T-helper 17 cell (primary cell): ENCODE measurements at regions not wholly inside any gene's neighbourhood (a gene's known extent, or its start where the extent isn't known, plus 50 kb on each side); places are given as distances from the start of the nearest gene placed in this dataset.
A peak's percentile ranks its signal among the peaks of the same experiment; 100 is the strongest.

Source experiments
- ATAC-seq: fragments of 150-1000 bp; cut with Tn5 transposase; 2 replicates; pipeline ENCODE4 v1.10.0; 2021; ENCODE audit warnings: mild to moderate bottlenecking, moderate library complexity
- DNase-seq, 3 donors: peaks; one replicate each; pipeline versions ENCODE4 v3.0.0 to v3.0.0-alpha.2; 2020 to 2021
- H3K9me3 ChIP-seq: one replicate; pipeline ENCODE4 v1.7.0; 2013; ENCODE audit warnings: low read length, mild to moderate bottlenecking; ENCODE audit not compliant: control insufficient read depth, poor library complexity, severe bottlenecking
- H3K27ac Mint-ChIP-seq: one replicate; pipeline ENCODE4 v1.8.0; 2022; ENCODE audit warnings: mild to moderate bottlenecking, moderate library complexity, mixed read lengths
- H3K27me3 Mint-ChIP-seq: one replicate; pipeline ENCODE4 v1.8.0; 2022; ENCODE audit warnings: mixed read lengths
- H3K36me3 Mint-ChIP-seq: one replicate; pipeline ENCODE4 v1.8.0; 2022; ENCODE audit warnings: low read depth, mixed read lengths
- H3K4me1 Mint-ChIP-seq: one replicate; pipeline ENCODE4 v1.8.0; 2022; ENCODE audit warnings: mild to moderate bottlenecking, mixed read lengths
- H3K4me3 Mint-ChIP-seq: one replicate; pipeline ENCODE4 v1.8.0; 2022; ENCODE audit warnings: mild to moderate bottlenecking, moderate library complexity, mixed read lengths

- ATAC-seq (no peak), DNase-seq (no peak)
- no peaks in the 10 kb centered on the region for H3K9me3 ChIP-seq
- Mint-ChIP-seq H3K4me3 (no peak overlapping the region), H3K27me3 (peaks cover 23% of the 10 kb centered on the region), H3K36me3 (no peaks in the 10 kb centered on the region), H3K4me1 (peaks cover 7% of the 10 kb centered on the region), H3K27ac (no peak overlapping the region)
Observed at GRCh38 chr16:56140645-56141044, 50.6 kb upstream of the GNAO1 start.

DNA sequence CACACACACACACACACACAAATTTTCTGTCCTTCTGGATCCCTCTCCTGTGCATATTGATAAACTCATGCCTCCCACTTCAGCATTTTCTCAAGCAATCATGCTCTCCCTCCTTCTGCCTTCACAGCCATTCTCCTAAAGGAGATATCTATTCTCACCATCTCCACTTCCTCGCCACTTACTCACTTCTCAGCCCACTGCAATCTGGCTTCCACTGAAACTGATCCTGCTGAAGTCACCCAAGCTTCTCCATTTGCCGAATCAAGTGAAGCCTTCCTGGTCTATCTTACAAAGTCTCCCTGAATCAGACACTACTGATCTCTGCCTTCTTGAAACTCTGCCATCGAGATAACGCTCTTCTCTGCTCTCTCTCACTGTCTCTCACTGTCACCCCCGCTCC is 54.0 kb upstream of the GNAO1 start:
- DNase-seq (no peak), ATAC-seq (no peak)
- no peaks in the 10 kb centered on the region for H3K9me3 ChIP-seq
- no peak overlapping the region for H3K27ac Mint-ChIP-seq
- H3K36me3 Mint-ChIP-seq, result no peaks in the 10 kb centered on the region
- H3K4me3 Mint-ChIP-seq, result peak overlapping the region; percentile 61
- H3K27me3 Mint-ChIP-seq, result peaks cover 9% of the 10 kb centered on the region
- H3K4me1 Mint-ChIP-seq, result peaks cover 7% of the 10 kb centered on the region

GRCh38 chr16:56136256-56136655 is 55.0 kb upstream of the GNAO1 start:
- no peaks in the 10 kb centered on the region for H3K9me3 ChIP-seq
- ATAC-seq (no peak), DNase-seq (no peak)
- H3K4me3 Mint-ChIP-seq, result no peak overlapping the region
- no peaks in the 10 kb centered on the region for H3K36me3 Mint-ChIP-seq
- peaks cover 17% of the 10 kb centered on the region for H3K27me3 Mint-ChIP-seq
- H3K4me1 Mint-ChIP-seq, result peaks cover 7% of the 10 kb centered on the region
- no peak overlapping the region for H3K27ac Mint-ChIP-seq

- DNase-seq (no peak), ATAC-seq (no peak)
- Mint-ChIP-seq H3K27ac (no peak overlapping the region), H3K27me3 (peaks cover 32% of the 10 kb centered on the region), H3K36me3 (no peaks in the 10 kb centered on the region), H3K4me1 (peaks cover 7% of the 10 kb centered on the region), H3K4me3 (no peak overlapping the region)
- no peaks in the 10 kb centered on the region for H3K9me3 ChIP-seq
Observed at GRCh38 chr16:56134790-56135189, 56.5 kb upstream of the GNAO1 start.

DNA sequence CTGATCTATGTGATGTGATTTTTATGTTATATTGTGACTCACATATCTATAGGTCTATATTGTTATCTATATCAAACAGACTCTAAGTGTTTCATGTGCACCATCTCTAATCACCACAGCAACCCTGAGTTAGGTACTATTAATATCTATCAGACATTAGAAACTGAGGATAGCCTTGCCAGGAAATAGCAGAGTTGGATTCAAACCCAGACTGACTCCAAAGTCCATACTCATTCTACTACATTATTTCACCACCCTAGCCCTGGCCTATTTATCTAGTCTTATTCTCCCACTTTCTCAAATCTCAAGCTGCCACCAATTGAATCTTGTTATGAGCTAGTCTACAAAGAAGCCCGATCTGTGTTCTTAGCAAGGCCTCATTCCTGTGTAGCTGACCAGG is 65.4 kb upstream of the GNAO1 start:
- ATAC-seq, result no peak
- no peaks in the 10 kb centered on the region for H3K9me3 ChIP-seq
- no peak for DNase-seq
- no peak overlapping the region for H3K27ac Mint-ChIP-seq
- peaks cover 3% of the 10 kb centered on the region for H3K4me1 Mint-ChIP-seq
- H3K36me3 Mint-ChIP-seq, result peaks cover 3% of the 10 kb centered on the region
- H3K4me3 Mint-ChIP-seq, result no peak overlapping the region
- H3K27me3 Mint-ChIP-seq, result peaks cover 57% of the 10 kb centered on the region

DNA sequence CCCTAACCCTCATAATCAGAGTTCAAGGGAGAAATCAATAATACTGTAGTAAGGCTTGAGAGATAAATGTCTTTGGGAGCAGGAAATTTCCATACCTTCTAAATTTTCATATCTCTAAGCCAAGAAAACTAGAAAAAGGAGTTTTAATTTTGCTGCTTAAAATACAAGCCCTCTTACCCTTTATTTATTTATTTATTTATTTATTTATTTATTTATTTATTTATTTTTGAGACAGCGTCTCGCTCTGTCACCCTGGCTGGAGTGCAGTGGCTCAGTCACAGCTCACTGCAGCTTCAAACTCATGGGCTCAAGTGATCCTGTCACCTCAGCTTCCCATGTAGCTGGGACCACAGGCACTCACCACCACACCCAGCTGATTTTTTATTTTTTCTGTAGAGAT is 69.0 kb upstream of the GNAO1 start:
- DNase-seq (no peak), ATAC-seq (no peak)
- Mint-ChIP-seq H3K27me3 (peaks cover 26% of the 10 kb centered on the region), H3K4me1 (peaks cover 6% of the 10 kb centered on the region), H3K4me3 (no peak overlapping the region), H3K27ac (no peak overlapping the region), H3K36me3 (peaks cover 3% of the 10 kb centered on the region)
- H3K9me3 ChIP-seq, result no peaks in the 10 kb centered on the region

GRCh38 chr16:56121156-56121500 is 70.2 kb upstream of the GNAO1 start:
- Mint-ChIP-seq H3K4me3 (no peak overlapping the region), H3K27me3 (peaks cover 17% of the 10 kb centered on the region), H3K4me1 (peaks cover 5% of the 10 kb centered on the region), H3K36me3 (peaks cover 3% of the 10 kb centered on the region), H3K27ac (no peak overlapping the region)
- DNase-seq (no peak), ATAC-seq (no peak)
- H3K9me3 ChIP-seq, result no peaks in the 10 kb centered on the region

DNA sequence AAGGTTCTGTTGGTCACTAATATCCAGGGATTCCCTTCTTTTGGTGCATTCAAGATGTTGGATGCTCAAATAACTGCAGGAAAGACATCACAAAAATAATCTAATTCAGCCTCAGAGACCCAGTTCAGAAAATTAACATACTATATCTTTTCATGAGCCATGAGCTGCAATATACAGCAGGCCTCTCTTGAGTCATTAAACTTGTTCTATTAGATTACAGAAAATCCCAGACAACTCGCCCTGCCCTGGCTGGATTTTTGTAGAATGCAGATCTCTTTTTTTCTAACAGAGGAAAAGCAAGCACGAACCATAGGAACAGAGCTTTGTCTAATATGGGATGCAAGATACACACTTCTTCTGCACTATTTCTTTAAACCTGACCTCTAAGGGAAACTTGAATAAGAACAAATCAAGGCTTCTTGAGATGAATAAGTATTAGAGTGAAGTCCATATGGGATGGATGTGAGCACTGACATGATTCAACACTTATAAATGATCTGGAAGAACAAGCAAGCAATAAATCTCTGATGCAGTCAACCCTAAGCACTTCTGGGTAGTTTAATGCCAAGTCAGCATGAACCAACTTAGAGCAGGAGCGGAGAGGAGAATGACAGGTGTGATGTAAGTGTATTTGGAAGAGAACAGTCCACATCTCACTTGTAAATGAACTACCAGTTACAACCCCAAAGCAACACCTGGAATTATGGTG is 70.7 kb upstream of the GNAO1 start:
- Mint-ChIP-seq H3K27ac (no peak overlapping the region), H3K36me3 (peaks cover 3% of the 10 kb centered on the region), H3K27me3 (peaks cover 12% of the 10 kb centered on the region), H3K4me3 (no peak overlapping the region), H3K4me1 (peaks cover 4% of the 10 kb centered on the region)
- ATAC-seq (no peak), DNase-seq (no peak)
- H3K9me3 ChIP-seq, result no peaks in the 10 kb centered on the region

GRCh38 chr16:56119133-56119532 is 72.2 kb upstream of the GNAO1 start:
- H3K27me3 Mint-ChIP-seq, result no peaks in the 10 kb centered on the region
- H3K4me1 Mint-ChIP-seq, result peaks cover 5% of the 10 kb centered on the region
- no peak overlapping the region for H3K4me3 Mint-ChIP-seq
- no peak for ATAC-seq
- DNase-seq, result no peak
- no peaks in the 10 kb centered on the region for H3K9me3 ChIP-seq
- no peak overlapping the region for H3K27ac Mint-ChIP-seq
- H3K36me3 Mint-ChIP-seq, result no peaks in the 10 kb centered on the region

DNA sequence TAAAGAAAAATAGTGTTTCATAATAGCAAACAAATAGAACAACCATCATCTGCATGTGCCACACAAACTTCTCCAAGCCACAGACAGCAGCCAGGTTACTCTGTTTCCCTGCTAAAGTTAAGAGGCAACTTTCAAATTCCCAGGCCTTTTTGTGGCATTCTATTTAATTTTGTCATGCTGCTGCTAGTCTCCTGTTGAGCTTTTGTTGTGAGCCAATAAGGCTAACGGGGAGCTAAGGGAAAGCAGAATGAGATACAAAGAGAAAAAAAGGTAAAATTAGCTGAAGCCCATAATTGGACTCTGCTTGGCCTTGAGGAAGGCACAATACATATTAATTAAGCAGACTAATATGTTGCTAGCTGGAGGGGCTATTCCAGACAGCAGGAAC is 74.7 kb upstream of the GNAO1 start:
- Mint-ChIP-seq H3K4me1 (peaks cover 5% of the 10 kb centered on the region), H3K27ac (no peak overlapping the region), H3K4me3 (no peak overlapping the region), H3K36me3 (no peaks in the 10 kb centered on the region), H3K27me3 (peaks cover 16% of the 10 kb centered on the region)
- ATAC-seq (no peak), DNase-seq (no peak)
- no peaks in the 10 kb centered on the region for H3K9me3 ChIP-seq

DNA sequence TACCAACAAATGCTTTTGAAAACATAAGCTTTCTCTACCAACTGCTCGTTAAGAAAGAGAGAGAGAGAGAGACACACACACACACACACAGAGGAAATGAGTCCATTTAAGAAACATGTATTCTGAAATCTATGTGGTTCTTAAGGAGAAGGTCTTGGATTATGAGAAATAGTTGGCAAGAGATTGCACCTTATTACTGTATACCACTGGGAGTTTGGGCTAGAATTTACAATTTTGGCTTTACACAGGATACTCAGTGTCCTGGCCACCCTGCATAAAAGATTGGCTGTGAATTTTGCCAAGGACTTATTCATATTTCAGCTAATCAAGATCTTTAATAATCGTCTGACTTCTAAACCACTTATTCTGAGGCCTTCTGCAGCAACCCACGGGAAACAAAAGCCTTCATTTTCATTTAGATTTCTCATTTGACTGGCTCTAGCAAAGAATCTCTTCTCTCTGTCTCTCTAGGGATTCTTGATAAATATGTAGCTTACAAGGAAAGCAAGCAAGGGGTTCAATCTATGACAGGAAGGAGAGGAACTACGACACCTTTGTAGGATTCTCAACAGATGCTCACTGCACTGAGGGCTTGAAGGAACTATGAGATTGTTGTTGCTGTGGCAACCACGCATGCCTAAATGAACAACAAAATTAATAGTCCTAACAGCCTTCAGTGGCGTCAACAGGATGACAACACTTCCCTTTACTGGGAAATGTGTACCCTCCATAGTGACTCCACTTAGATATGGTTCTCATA is 75.3 kb upstream of the GNAO1 start:
- Mint-ChIP-seq H3K27me3 (peaks cover 16% of the 10 kb centered on the region), H3K36me3 (no peaks in the 10 kb centered on the region), H3K4me1 (peaks cover 5% of the 10 kb centered on the region), H3K4me3 (no peak overlapping the region), H3K27ac (no peak overlapping the region)
- ATAC-seq (no peak), DNase-seq (no peak)
- no peaks in the 10 kb centered on the region for H3K9me3 ChIP-seq

- H3K9me3 ChIP-seq, result no peaks in the 10 kb centered on the region
- Mint-ChIP-seq H3K27ac (no peak overlapping the region), H3K36me3 (no peaks in the 10 kb centered on the region), H3K4me3 (no peak overlapping the region), H3K27me3 (peaks cover 16% of the 10 kb centered on the region), H3K4me1 (peaks cover 2% of the 10 kb centered on the region)
- DNase-seq (no peak), ATAC-seq (no peak)
Observed at GRCh38 chr16:56113223-56113622, 78.1 kb upstream of the GNAO1 start.

GRCh38 chr16:56111100-56111499 is 80.2 kb upstream of the GNAO1 start:
- DNase-seq (no peak), ATAC-seq (no peak)
- Mint-ChIP-seq H3K27me3 (peaks cover 16% of the 10 kb centered on the region), H3K4me3 (no peak overlapping the region), H3K4me1 (peaks cover 2% of the 10 kb centered on the region), H3K27ac (no peak overlapping the region), H3K36me3 (no peaks in the 10 kb centered on the region)
- no peaks in the 10 kb centered on the region for H3K9me3 ChIP-seq

DNA sequence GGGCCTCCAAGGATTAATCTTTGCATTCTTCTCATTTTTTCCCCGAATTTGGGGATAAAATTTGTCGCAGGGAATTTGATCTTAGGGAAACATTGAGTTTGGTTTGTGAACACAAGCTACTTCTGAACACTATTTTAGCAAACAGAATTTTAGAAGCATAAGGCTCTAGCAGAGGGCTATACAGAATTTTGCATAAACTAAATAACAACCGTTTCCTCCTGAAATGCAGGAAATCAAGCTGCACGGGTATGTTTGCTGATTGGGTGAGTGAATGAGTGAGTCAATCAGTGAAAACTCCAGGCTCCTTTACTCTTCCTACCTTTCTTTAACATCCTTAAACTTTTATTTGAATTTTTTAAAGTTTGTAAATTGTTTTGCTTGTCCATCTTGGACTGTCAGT is 81.3 kb upstream of the GNAO1 start:
- H3K4me3 Mint-ChIP-seq, result no peak overlapping the region
- H3K9me3 ChIP-seq, result no peaks in the 10 kb centered on the region
- H3K27me3 Mint-ChIP-seq, result peaks cover 16% of the 10 kb centered on the region
- H3K4me1 Mint-ChIP-seq, result no peaks in the 10 kb centered on the region
- H3K36me3 Mint-ChIP-seq, result no peaks in the 10 kb centered on the region
- no peak for DNase-seq
- ATAC-seq, result no peak
- H3K27ac Mint-ChIP-seq, result no peak overlapping the region
